Ovary (tissue), 7 donors: ENCODE measurements at regions not wholly inside any gene's neighbourhood (a gene's known extent, or its start where the extent isn't known, plus 50 kb on each side); places are given as distances from the start of the nearest gene placed in this dataset.
"Not testable (repeated sequence)": the region's sequence is repeated elsewhere in the genome, so short reads cannot be mapped to it uniquely, and the experiment has no call there.

Experiments
- DNase-seq, 5 donors: peaks; one replicate each; pipeline ENCODE4 v3.0.0-alpha.2; 2019 to 2020
- H3K27ac ChIP-seq, 2 donors: fragments of 200-600 bp; one replicate each; pipeline versions ENCODE4 v1.5.1 to v1.8.0; 2019 to 2022
- H3K27me3 ChIP-seq: fragments of 200-600 bp; one replicate; pipeline ENCODE4 v1.8.0; 2022
- H3K36me3 ChIP-seq: fragments of 200-600 bp; sonication (generic); one replicate; pipeline ENCODE4 v1.5.1; 2019
- H3K4me1 ChIP-seq: one replicate; pipeline ENCODE4 v1.8.1; 2013; ENCODE audit warnings: mild to moderate bottlenecking, moderate library complexity; ENCODE audit not compliant: insufficient read depth
- H3K4me3 ChIP-seq: fragments of 200-600 bp; sonication (generic); one replicate; pipeline ENCODE4 v1.5.1; 2017
- H3K9me3 ChIP-seq, 2 donors: fragments of 200-600 bp in 1 of 2; sonication (generic) in 1 of 2; one replicate each; pipeline versions ENCODE4 v1.5.1 to v1.8.1; 2013 to 2019; ENCODE audit warnings: mild to moderate bottlenecking in 1 of 2, moderate library complexity in 1 of 2
- EP300 ChIP-seq: sonication (generic); formaldehyde crosslinking; IDR thresholded peaks from one replicate; pipeline ENCODE4 v1.6.1; 2017; ENCODE audit warnings: antibody characterized with exemption
- POLR2A ChIP-seq: fragments of 450-650 bp; IDR thresholded peaks from one replicate; pipeline ENCODE4 v1.6.1; 2017; ENCODE audit warnings: antibody characterized with exemption, mild to moderate bottlenecking, moderate library complexity
- WGBS, 3 donors: extraction: QIAGEN DNeasy Blood & Tissue Kit in 1 of 3; methylation state at CpG; one replicate each; pipeline versions ENCODE4 v1.1.5 to v1.1.7; 2013 to 2017; 5-methylcytosine and 5-hydroxymethylcytosine counted together
- intact Hi-C, 4 donors: fragments of 100-400 bp; cut with DNase I; formaldehyde crosslinking; loops; one replicate each; pipeline versions ENCODE4 v1.11.0 to v1.15.1; 2022 to 2023
- TF ChIP-seq, protein P1 (sequence below), 3 donors: fragments of 450-650 bp in 2 of 3; fragments of 200-600 bp in 1 of 3; IDR thresholded peaks; one replicate each; pipeline versions ENCODE4 v1.5.1 to v1.8.0; 2016 to 2022; ENCODE audit warnings: antibody characterized with exemption in 3 of 3, mild to moderate bottlenecking in 1 of 3
- donor health status: DM: no; HTN: no; CAD: no; lungs with moderate emphysema.
- donor health status: DM: no; HTN: no; CAD: no.
- donor health status: Bipolar disorder and iron deficiency.
- donor health status: DM: no; HTN: no; CAD: no.
- donor health status: DM: yes; HTN: yes; CAD: no.

DNA sequence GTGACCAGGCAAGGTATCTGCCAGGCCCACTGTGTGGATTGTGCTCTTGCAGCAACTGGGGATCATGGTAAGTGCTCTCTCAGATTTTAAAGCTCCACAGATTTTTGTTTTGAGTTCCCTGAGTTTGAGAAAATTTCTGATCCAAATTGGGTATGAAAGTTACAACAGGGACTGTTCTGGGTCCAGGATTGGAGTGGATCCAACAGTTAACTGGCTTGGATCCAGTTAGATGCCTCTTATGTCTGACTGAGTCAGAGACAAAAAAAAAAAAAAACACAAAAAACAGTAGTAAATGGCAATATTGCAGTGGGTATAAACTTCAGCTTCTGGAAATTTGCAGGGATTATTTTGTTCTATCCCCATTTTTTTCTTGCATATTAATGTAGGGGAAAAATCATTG is 598.8 kb downstream of the C12orf50 start:
- TF ChIP-seq POLR2A (no peak), EP300 (no peak)
- TF ChIP-seq, protein P1, sequence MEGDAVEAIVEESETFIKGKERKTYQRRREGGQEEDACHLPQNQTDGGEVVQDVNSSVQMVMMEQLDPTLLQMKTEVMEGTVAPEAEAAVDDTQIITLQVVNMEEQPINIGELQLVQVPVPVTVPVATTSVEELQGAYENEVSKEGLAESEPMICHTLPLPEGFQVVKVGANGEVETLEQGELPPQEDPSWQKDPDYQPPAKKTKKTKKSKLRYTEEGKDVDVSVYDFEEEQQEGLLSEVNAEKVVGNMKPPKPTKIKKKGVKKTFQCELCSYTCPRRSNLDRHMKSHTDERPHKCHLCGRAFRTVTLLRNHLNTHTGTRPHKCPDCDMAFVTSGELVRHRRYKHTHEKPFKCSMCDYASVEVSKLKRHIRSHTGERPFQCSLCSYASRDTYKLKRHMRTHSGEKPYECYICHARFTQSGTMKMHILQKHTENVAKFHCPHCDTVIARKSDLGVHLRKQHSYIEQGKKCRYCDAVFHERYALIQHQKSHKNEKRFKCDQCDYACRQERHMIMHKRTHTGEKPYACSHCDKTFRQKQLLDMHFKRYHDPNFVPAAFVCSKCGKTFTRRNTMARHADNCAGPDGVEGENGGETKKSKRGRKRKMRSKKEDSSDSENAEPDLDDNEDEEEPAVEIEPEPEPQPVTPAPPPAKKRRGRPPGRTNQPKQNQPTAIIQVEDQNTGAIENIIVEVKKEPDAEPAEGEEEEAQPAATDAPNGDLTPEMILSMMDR (IDR thresholded peaks at IDR 0.05), result no peak
- intact Hi-C loops, result no loop called here
- Histone ChIP-seq H3K27ac (no peak overlapping the region), H3K27me3 (no peaks in the 10 kb centered on the region), H3K9me3 (no peaks in the 10 kb centered on the region), H3K4me1 (no peaks in the 10 kb centered on the region), H3K36me3 (no peaks in the 10 kb centered on the region), H3K4me3 (no peak overlapping the region)
- no peak for DNase-seq

DNA sequence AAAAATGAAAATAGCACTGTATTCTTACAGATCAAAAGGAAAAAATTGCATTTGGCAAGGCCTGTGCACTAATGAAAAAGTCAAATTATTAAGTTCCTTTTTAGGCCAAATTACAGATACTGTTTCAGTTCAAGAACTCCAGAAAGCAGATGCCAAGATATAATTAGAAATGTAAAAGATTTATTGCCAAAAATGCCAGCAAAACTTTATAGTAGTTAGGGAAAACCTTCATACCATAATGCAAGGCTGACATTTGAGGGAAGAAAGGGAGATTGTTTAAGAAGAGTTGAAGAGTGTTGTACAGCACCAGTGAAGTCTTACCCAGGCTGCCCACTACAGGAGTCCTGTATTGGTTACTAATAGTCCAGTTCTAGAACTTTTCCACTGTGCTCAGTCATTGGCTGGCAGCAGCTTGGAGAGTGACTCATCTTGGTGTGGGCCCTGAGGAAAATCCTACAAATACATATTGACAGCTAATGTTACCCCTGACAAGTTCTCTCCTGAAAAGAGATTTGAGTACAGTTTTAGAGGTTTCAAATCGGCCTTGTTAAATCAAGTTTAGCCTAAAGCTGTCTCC is 600.4 kb downstream of the C12orf50 start:
- WGBS, 3 donors, result 74 to 84% (median 83%) methylated on average over 1 of the region's 1 CpG
- no peaks in the 10 kb centered on the region for H3K27me3 ChIP-seq
- H3K27ac ChIP-seq, result no peak overlapping the region
- H3K9me3 ChIP-seq, result no peaks in the 10 kb centered on the region
- TF ChIP-seq, protein P1 (IDR thresholded peaks at IDR 0.05), result no peak
- no peak for TF ChIP-seq EP300
- no peak for TF ChIP-seq POLR2A
- no peaks in the 10 kb centered on the region for H3K4me1 ChIP-seq
- no peaks in the 10 kb centered on the region for H3K36me3 ChIP-seq
- H3K4me3 ChIP-seq, result no peak overlapping the region
- DNase-seq, result no peak
- intact Hi-C loops, result no loop called here

DNA sequence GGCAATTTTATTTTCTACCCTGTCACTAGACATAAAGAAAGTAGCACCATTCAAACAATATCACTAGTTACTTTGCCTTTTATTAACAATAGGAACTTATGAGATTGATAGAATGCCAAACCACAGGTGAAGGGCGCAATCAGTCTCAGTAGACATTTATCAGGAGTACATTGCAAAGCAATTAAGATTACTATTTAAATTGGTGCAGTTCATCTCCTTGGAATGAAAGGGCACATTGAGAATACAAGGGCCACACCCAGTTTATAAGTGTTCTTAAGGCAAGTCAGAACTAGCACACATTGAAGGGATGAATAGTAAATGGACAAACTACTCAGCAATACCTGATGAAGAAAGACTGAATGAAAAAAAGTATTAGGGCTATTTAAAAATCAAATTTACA is 601.4 kb downstream of the C12orf50 start:
- DNase-seq, result no peak
- Histone ChIP-seq H3K4me1 (no peaks in the 10 kb centered on the region), H3K36me3 (no peaks in the 10 kb centered on the region), H3K9me3 (no peaks in the 10 kb centered on the region), H3K27me3 (no peaks in the 10 kb centered on the region), H3K4me3 (no peak overlapping the region), H3K27ac (no peak overlapping the region)
- TF ChIP-seq, protein P1 (IDR thresholded peaks at IDR 0.05), result no peak
- TF ChIP-seq EP300 (no peak), POLR2A (no peak)
- 98 to 100% (median 99%) methylated on average over 1 of the region's 1 CpG for WGBS, 3 donors
- intact Hi-C loops, result no loop called here

DNA sequence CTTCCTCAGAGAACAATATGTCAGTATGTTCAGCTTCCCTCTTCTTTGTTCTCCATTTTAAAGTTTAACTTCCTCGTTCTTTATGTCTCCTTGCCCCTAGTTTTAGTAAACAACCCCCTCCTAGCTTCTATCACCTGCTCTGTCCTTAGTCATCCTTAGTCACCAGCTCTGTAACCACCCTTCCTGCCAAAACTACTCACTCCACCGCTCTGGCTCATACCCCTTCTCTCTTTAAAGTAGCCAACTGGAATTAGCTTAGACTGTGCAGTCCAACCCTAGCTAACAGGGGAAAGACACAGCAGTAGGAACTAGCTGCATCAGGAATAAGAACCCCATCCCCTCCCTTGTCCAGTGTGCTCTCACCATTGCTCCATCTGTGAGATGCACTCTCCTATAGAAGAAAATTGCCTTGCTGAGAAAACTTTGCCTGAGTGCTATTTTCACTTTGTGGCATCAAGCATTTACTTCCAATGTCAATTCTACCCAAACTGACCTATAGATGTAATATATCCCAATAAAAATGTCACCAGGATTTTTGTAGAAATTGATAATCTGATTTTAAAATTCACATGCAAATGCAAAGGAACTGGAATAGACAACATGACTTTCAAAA is 603.2 kb downstream of the C12orf50 start:
- no peaks in the 10 kb centered on the region for H3K36me3 ChIP-seq
- intact Hi-C loops, result no loop called here
- no peaks in the 10 kb centered on the region for H3K4me1 ChIP-seq
- no peak for TF ChIP-seq EP300
- no peak for TF ChIP-seq POLR2A
- TF ChIP-seq, protein P1 (IDR thresholded peaks at IDR 0.05), result no peak
- no peaks in the 10 kb centered on the region for H3K27me3 ChIP-seq
- no peaks in the 10 kb centered on the region for H3K9me3 ChIP-seq
- WGBS, 3 donors, result 86 to 88% (median 86%) methylated on average over 2 of the region's 2 CpGs
- H3K27ac ChIP-seq, result no peak overlapping the region
- DNase-seq, result no peak
- no peak overlapping the region for H3K4me3 ChIP-seq

DNA sequence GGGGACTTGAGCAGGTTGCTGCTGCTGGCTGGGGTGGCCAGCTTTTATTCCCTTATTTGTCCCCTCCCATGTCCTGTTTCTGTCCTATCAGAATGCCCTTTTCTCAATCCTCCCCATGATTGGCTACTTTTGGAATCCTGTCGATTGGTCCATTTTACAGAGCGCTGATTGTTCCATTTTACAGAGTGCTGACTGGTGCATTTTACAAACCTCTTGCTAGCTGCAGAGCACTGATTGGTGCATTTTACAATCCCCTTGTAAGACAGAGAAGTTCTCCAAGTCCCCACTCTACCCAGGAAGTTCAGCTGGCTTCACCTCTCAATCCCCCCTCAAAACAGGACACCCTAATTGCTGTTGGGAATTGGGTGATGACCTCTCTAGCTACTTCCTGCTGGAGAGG is 608.0 kb downstream of the C12orf50 start:
- H3K27me3 ChIP-seq, H3K9me3 ChIP-seq, H3K27ac ChIP-seq, intact Hi-C loops, H3K36me3 ChIP-seq, H3K4me1 ChIP-seq, DNase-seq, H3K4me3 ChIP-seq: not testable (repeated sequence)
- 99 to 100% (median 99%) methylated on average over 2 of the region's 2 CpGs for WGBS, 3 donors
